Fibroblast of pulmonary artery (primary cell): ENCODE measurements at regions not wholly inside any gene's neighbourhood (a gene's known extent, or its start where the extent isn't known, plus 50 kb on each side); places are given as distances from the start of the nearest gene placed in this dataset.
A peak's percentile ranks its signal among the peaks of the same experiment; 100 is the strongest.

Experiments used
- DNase-seq: peaks from one replicate; pipeline ENCODE4 v3.0.0-alpha.2; 2010; ENCODE audit warnings: low read depth
- H3K4me3 ChIP-seq: replicated peaks from 2 replicates; pipeline ENCODE4 v1.5.1; 2011; ENCODE audit warnings: low read depth, mild to moderate bottlenecking, control low read depth, low read length, moderate library complexity
- CTCF ChIP-seq: IDR thresholded peaks from 2 replicates; pipeline ENCODE4 v1.5.1; 2011; ENCODE audit warnings: mild to moderate bottlenecking, control low read depth, low read length, inconsistent platforms; ENCODE audit errors: missing control alignments

- peak; percentile 68 for DNase-seq
- no peak overlapping the region for H3K4me3 ChIP-seq
- TF ChIP-seq CTCF = peak; percentile 61
Measured at GRCh38 chr5:101390151-101390908, 487.2 kb upstream of the ST8SIA4 start.

- no peak overlapping the region for H3K4me3 ChIP-seq
- TF ChIP-seq CTCF = no peak
- no peak for DNase-seq
Measured at GRCh38 chr5:101385276-101385675, 482.2 kb upstream of the ST8SIA4 start.

- no peak for TF ChIP-seq CTCF
- no peak for DNase-seq
- H3K4me3 ChIP-seq = no peak overlapping the region
Measured at GRCh38 chr5:101370181-101370580, 467.1 kb upstream of the ST8SIA4 start.

GRCh38 chr5:101364469-101364868 is 461.4 kb upstream of the ST8SIA4 start:
- TF ChIP-seq CTCF = no peak
- H3K4me3 ChIP-seq = no peak overlapping the region
- no peak for DNase-seq

GRCh38 chr5:101362067-101362466 is 459.0 kb upstream of the ST8SIA4 start:
- H3K4me3 ChIP-seq = no peak overlapping the region
- no peak for TF ChIP-seq CTCF
- DNase-seq = no peak

GRCh38 chr5:101346906-101347305 is 443.8 kb upstream of the ST8SIA4 start:
- TF ChIP-seq CTCF = no peak
- no peak overlapping the region for H3K4me3 ChIP-seq
- no peak for DNase-seq

- no peak for DNase-seq
- TF ChIP-seq CTCF = no peak
- no peak overlapping the region for H3K4me3 ChIP-seq
Measured at GRCh38 chr5:101346447-101346846, 443.4 kb upstream of the ST8SIA4 start.
